ENCODE measurements at regions not wholly inside any gene's neighbourhood (a gene's known extent, or its start where the extent isn't known, plus 50 kb on each side); places are given as distances from the start of the nearest gene placed in this dataset.
"Not testable (repeated sequence)": the region's sequence is repeated elsewhere in the genome, so short reads cannot be mapped to it uniquely, and the experiment has no call there.

GRCh38 chr4:164601653-164602052 is 152.3 kb upstream of the SMIM31 start:
- WGBS, 3 donors, result 50 to 61% (median 57%) methylated on average over 1 of the region's 1 CpG
- H3K27ac ChIP-seq, result no peak overlapping the region
- TF ChIP-seq CTCF (IDR thresholded peaks at IDR 0.05), result no peak
- no peak overlapping the region for H3K4me3 ChIP-seq
- DNase-seq (no peak), ATAC-seq (no peak)
- no peaks in the 10 kb centered on the region for H3K4me1 ChIP-seq
- no peaks in the 10 kb centered on the region for H3K36me3 ChIP-seq (ENCODE audit: insufficient read depth in 1 of 2, low read depth in 1 of 2)
- H3K27me3 ChIP-seq (ENCODE audit: insufficient read depth in 3 of 3, low read length in 2 of 3), result no peaks in the 10 kb centered on the region
- peaks cover 9% of the 10 kb centered on the region for H3K9me3 ChIP-seq
- intact Hi-C loops (cut with DNase I), result no loop called here

GRCh38 chr4:164605791-164606190 is 148.1 kb upstream of the SMIM31 start:
- H3K9me3 ChIP-seq; intact Hi-C loops (cut with DNase I); H3K36me3 ChIP-seq (ENCODE audit: insufficient read depth in 1 of 2, low read depth in 1 of 2); ATAC-seq; H3K4me3 ChIP-seq; H3K4me1 ChIP-seq; DNase-seq; H3K27ac ChIP-seq; H3K27me3 ChIP-seq (ENCODE audit: insufficient read depth in 3 of 3, low read length in 2 of 3): not testable (repeated sequence)
- 68 to 78% (median 74%) methylated on average over 6 of the region's 6 CpGs for WGBS, 3 donors

GRCh38 chr4:164606478-164606877 is 147.5 kb upstream of the SMIM31 start:
- no peaks in the 10 kb centered on the region for H3K4me1 ChIP-seq
- DNase-seq, result no peak
- H3K36me3 ChIP-seq (ENCODE audit: insufficient read depth in 1 of 2, low read depth in 1 of 2), result no peaks in the 10 kb centered on the region
- no peak for ATAC-seq
- H3K27ac ChIP-seq, result no peak overlapping the region
- no peak for TF ChIP-seq CTCF (IDR thresholded peaks at IDR 0.05)
- peaks cover 8% of the 10 kb centered on the region for H3K9me3 ChIP-seq
- intact Hi-C loops (cut with DNase I), result no loop called here
- no peaks in the 10 kb centered on the region for H3K27me3 ChIP-seq (ENCODE audit: insufficient read depth in 3 of 3, low read length in 2 of 3)
- no peak overlapping the region for H3K4me3 ChIP-seq

GRCh38 chr4:164613256-164613655 is 140.7 kb upstream of the SMIM31 start:
- no peak for TF ChIP-seq CTCF (IDR thresholded peaks at IDR 0.05)
- DNase-seq (no peak), ATAC-seq (no peak)
- intact Hi-C loops (cut with DNase I), result no loop called here
- no peaks in the 10 kb centered on the region for H3K4me1 ChIP-seq
- no peaks in the 10 kb centered on the region for H3K36me3 ChIP-seq (ENCODE audit: insufficient read depth in 1 of 2, low read depth in 1 of 2)
- no peak overlapping the region for H3K4me3 ChIP-seq
- H3K9me3 ChIP-seq, result no peaks in the 10 kb centered on the region
- 34 to 51% (median 38%) methylated on average over 1 of the region's 1 CpG for WGBS, 3 donors
- H3K27me3 ChIP-seq (ENCODE audit: insufficient read depth in 3 of 3, low read length in 2 of 3), result no peaks in the 10 kb centered on the region
- H3K27ac ChIP-seq, result no peak overlapping the region

GRCh38 chr4:164613792-164614191 is 140.1 kb upstream of the SMIM31 start:
- H3K27ac ChIP-seq, result no peak overlapping the region
- intact Hi-C loops (cut with DNase I), result no loop called here
- DNase-seq, result no peak

More at GRCh38 chr4:164613792-164614191, 140.1 kb upstream of the SMIM31 start:
- Histone ChIP-seq H3K9me3 (no peaks in the 10 kb centered on the region), H3K36me3 (ENCODE audit: insufficient read depth in 1 of 2, low read depth in 1 of 2) (no peaks in the 10 kb centered on the region), H3K4me1 (no peaks in the 10 kb centered on the region), H3K27me3 (ENCODE audit: insufficient read depth in 3 of 3, low read length in 2 of 3) (no peaks in the 10 kb centered on the region), H3K4me3 (no peak overlapping the region)
- TF ChIP-seq CTCF (IDR thresholded peaks at IDR 0.05), result no peak
- ATAC-seq, result no peak

All from psoas muscle (tissue), 7 donors.